Right ventricle myocardium inferior (tissue), 1 donor: ENCODE measurements at regions not wholly inside any gene's neighbourhood (a gene's known extent, or its start where the extent isn't known, plus 50 kb on each side); places are given as distances from the start of the nearest gene placed in this dataset.

Experiments
- ATAC-seq: fragments of 200-7000 bp; cut with Tn5 transposase; one replicate; pipeline ENCODE4 v1.9.1; 2020; ENCODE audit warnings: mild to moderate bottlenecking, moderate library complexity
- DNase-seq: peaks from one replicate; pipeline ENCODE4 v3.0.0; 2021; ENCODE audit errors: missing footprints
- intact Hi-C: fragments of 100-400 bp; cut with DNase I; formaldehyde crosslinking; loops from one replicate; pipeline ENCODE4 v1.11.0; 2022
- donor health status: DM: no; HTN: yes; CAD: no; lungs with severe emphysema.

- no peak for ATAC-seq
- intact Hi-C loops: no loop called here
Measured at GRCh38 chr5:8410618-8411017, 541.7 kb downstream of the MTRR start.

GRCh38 chr5:8413975-8414374 is 545.0 kb downstream of the MTRR start:
- no peak for DNase-seq
- intact Hi-C loops: no loop called here
- ATAC-seq: no peak

More at GRCh38 chr5:8410618-8411017, 541.7 kb downstream of the MTRR start:
- no peak for DNase-seq

- ATAC-seq: no peak
Measured at GRCh38 chr5:8417316-8418048, 548.5 kb downstream of the MTRR start.

GRCh38 chr5:8418049-8418426 is 549.1 kb downstream of the MTRR start:
- DNase-seq: no peak
- intact Hi-C loops: no loop called here
- ATAC-seq: no peak

More at GRCh38 chr5:8417316-8418048, 548.5 kb downstream of the MTRR start:
- intact Hi-C loops: no loop called here
- DNase-seq: no peak

GRCh38 chr5:8429778-8430758 is 561.1 kb downstream of the MTRR start:
- peak; percentile 59 for DNase-seq
- intact Hi-C loops: no loop called here
- no peak for ATAC-seq

GRCh38 chr5:8434501-8434900 is 565.6 kb downstream of the MTRR start:
- DNase-seq: no peak
- intact Hi-C loops: no loop called here
- ATAC-seq: no peak

- peak; percentile 50 for ATAC-seq
- intact Hi-C loops: no loop called here
- no peak for DNase-seq
Measured at GRCh38 chr5:8436924-8437323, 568.0 kb downstream of the MTRR start.

GRCh38 chr5:8445139-8445538 is 576.2 kb downstream of the MTRR start:
- no peak for DNase-seq
- no peak for ATAC-seq
- intact Hi-C loops: no loop called here

DNA sequence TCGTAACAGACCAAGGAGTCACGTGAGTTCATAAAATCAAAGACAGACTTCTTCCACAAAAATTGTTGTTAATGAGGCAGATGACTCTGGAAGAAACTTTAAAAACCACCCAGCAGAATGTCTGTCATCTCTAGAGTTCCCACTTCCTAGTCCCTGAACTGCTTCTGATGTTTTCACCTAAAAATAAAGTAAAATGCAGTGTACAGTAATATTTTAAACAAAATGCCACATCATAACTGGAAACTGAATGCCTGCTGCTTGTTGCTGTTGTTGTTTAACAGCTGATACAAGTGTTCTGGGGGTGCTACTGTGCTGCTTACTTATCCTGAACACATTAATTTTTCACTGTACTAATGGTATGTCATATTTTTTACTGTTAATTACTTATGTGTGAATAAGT is 577.2 kb downstream of the MTRR start:
- ATAC-seq (no peak), DNase-seq (no peak)
- intact Hi-C loops: no loop called here

DNA sequence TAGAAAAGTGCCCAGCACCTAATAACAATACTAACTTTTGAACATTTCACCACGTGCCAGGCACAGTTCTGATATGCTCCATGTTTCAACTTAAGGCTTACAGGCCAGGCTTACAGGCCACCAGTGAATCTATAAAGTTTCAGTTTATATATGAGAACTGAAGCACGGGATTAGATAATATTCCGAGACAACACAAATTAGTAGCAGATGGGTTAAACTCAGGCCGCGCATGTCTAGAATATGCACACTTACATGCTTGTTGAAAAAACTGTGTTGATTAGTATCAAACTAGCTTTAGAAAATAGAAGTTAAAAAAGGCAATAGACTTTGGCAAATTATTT is 587.9 kb downstream of the MTRR start:
- intact Hi-C loops: no loop called here
- ATAC-seq: no peak
- no peak for DNase-seq

- DNase-seq (peak; percentile 95), ATAC-seq (peak; percentile 99)
- intact Hi-C loops: no loop called here
Measured at GRCh38 chr5:8457187-8458037, 588.5 kb downstream of the MTRR start.

- ATAC-seq (peak; percentile 6), DNase-seq (peak; percentile 52)
- intact Hi-C loops: no loop called here
Measured at GRCh38 chr5:8458038-8458383, 589.1 kb downstream of the MTRR start.

- no peak for DNase-seq
- intact Hi-C loops: no loop called here
- ATAC-seq: no peak
Measured at GRCh38 chr5:8461543-8461942, 592.6 kb downstream of the MTRR start.

DNA sequence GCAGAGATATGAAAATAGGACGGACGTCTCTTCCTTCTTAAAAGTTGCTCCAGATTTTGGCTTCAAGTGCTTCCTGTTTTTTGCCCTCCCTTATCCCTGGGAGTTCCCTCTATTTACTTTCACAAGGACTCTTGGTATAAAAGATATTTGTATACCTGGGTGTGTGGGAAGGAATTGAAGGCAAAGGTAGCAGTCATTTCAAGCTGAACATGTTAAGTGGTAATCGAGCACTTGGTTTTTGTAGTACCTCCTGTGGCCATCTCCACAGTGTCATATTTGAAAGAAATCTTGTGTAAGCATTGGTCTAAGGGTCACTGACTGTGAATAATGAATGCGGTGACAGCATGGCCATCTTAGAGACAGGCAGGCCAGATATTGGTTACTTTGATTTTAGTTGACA is 593.6 kb downstream of the MTRR start:
- no peak for ATAC-seq
- DNase-seq: no peak
- intact Hi-C loops: no loop called here

GRCh38 chr5:8470489-8470888 is 601.5 kb downstream of the MTRR start:
- no peak for DNase-seq
- intact Hi-C loops: no loop called here
- ATAC-seq: no peak

DNA sequence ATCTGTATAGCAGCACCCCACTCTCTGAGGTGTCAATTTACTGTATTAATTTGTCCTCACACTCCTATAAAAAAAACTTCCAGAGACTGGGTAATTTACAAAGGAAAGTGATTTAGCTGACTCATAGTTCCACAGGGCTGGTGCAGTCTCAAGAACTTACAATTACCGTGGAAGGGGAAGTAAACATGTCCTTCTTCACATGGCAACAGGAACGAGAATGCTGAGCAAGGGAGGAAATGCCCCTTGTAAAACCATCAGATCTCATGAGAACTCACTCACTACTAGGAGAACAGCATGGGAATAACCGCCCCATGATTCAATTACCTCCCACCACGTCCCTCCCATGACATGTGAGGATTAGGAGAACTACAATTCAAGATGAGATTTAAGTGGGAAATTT is 602.6 kb downstream of the MTRR start:
- ATAC-seq (no peak), DNase-seq (no peak)
- intact Hi-C loops: no loop called here

DNA sequence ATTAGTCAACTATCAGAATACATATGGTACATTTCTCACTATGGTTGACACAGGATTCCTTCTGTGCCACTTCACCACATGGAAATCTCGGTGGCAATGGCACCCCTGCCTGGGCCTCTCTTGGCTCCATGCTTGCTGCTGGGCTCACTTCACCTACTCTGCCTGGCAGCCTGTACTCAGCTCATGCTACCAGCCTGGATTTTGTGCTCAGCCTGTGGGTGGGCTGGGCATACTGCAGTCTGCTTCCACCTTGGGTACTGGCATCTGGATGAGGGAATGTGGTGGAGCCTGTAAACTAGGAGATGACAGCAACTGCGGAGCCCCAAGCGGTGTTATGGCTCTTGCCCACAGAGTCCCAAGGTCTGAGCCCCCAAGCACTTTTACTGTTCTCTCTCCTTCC is 604.1 kb downstream of the MTRR start:
- intact Hi-C loops: no loop called here
- DNase-seq (no peak), ATAC-seq (no peak)

- ATAC-seq (no peak), DNase-seq (no peak)
- intact Hi-C loops: no loop called here
Measured at GRCh38 chr5:8473827-8474568, 605.0 kb downstream of the MTRR start.

DNA sequence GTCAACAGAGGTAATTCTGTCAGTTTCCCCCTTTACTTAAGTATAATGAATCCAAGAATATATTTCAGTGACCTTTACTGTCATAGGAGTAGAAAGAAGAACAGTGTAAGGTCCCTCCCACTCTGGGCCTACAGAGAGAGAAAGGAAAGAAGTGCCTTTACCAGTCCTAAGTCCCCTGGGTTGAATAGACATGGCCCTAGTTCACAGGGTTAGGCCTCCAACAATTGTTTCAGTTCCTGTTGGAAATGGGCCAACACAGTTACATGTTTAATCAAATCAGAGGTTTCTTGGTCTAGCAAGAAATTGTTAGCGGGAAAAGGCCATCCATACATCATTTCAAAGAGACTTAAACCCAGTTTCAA is 605.6 kb downstream of the MTRR start:
- intact Hi-C loops: no loop called here
- no peak for ATAC-seq
- DNase-seq: no peak
